GM12873 (cell line): ENCODE measurements at regions not wholly inside any gene's neighbourhood (a gene's known extent, or its start where the extent isn't known, plus 50 kb on each side); places are given as distances from the start of the nearest gene placed in this dataset.

ENCODE experiments used
- TF ChIP-seq, protein P1 (sequence below): IDR thresholded peaks from 2 replicates; pipeline ENCODE4 v1.5.1; 2012; ENCODE audit warnings: low read depth, mild to moderate bottlenecking, moderate library complexity, low read length, control low read depth; ENCODE audit not compliant: insufficient read depth; ENCODE audit errors: missing control alignments

DNA sequence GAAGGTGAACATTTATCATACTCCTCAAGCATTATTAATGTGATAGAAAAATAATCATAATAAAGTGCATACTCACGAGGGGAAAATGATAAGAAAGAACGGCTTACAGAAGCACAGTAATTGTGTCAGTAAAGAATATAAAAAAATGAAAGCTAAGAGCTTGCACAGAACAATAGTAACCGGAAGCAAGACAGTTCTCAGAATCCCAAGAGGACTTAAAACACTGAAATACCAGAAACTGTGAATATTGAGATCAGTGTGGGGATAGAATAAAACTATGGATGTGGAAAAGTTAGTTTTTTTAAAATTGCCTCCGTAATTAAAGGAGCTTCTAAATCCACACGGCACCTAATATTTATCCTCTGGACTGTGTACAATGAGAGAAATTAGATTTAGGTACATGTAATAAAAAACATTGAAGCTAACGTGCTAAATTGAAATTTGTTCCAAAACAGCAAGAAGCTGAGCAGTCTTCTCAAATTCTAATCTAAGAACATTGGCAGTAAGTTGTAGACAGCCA is 482.7 kb downstream of the SLITRK6 start:
- TF ChIP-seq, protein P1, sequence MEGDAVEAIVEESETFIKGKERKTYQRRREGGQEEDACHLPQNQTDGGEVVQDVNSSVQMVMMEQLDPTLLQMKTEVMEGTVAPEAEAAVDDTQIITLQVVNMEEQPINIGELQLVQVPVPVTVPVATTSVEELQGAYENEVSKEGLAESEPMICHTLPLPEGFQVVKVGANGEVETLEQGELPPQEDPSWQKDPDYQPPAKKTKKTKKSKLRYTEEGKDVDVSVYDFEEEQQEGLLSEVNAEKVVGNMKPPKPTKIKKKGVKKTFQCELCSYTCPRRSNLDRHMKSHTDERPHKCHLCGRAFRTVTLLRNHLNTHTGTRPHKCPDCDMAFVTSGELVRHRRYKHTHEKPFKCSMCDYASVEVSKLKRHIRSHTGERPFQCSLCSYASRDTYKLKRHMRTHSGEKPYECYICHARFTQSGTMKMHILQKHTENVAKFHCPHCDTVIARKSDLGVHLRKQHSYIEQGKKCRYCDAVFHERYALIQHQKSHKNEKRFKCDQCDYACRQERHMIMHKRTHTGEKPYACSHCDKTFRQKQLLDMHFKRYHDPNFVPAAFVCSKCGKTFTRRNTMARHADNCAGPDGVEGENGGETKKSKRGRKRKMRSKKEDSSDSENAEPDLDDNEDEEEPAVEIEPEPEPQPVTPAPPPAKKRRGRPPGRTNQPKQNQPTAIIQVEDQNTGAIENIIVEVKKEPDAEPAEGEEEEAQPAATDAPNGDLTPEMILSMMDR, result no peak

DNA sequence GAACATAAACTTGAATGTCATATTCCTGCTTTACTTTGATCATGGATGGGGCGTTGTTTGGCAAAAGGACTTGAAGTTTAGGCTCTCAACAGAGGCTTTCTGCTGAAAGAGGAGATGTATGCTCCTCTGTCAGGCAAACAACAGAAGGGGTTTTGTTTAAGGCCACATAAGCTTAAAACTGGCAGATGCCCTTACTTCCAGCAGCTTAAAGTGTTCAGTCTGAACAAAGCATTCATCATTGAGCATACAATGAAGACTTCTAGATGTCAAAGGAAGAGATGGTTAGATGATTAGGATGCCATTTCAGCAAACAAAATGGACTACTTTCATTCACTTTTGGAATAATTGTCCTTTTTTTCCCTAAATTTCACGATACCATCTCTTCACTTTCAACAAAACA is 484.5 kb downstream of the SLITRK6 start:
- TF ChIP-seq, protein P1, result no peak

DNA sequence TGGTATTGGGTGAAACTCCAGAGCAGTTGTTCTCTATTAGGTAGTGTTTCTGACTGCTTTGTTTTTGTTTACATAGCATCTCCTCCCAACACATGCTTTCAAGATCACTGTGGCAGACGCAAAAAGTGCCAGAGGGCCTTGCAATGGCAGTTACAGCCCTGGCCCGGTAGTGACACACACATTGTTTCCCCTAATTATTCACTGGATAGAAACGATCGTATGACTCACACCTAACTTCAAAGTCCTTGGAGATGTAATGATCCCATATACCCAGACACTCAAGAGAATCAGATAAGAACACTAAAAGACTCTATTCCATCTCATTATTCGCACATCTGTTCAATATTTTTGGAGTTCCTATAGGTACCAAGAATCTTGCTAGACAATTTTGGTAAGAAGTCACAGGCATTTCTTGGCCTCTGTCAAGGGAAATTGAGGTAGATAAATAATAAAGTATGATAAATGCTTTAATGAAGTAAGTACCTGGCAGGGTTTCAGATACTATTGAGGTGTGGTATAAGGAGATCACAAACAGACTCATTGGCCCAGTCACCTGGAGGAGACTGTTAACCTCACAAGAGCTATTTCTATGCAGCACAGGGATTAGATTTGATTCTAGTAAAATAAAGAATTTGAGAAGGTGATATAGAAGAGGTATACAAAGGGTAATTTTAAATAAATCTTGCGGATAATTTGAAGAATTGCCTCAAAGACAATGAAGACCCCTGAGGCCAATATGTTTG is 485.3 kb downstream of the SLITRK6 start:
- TF ChIP-seq, protein P1, result no peak

DNA sequence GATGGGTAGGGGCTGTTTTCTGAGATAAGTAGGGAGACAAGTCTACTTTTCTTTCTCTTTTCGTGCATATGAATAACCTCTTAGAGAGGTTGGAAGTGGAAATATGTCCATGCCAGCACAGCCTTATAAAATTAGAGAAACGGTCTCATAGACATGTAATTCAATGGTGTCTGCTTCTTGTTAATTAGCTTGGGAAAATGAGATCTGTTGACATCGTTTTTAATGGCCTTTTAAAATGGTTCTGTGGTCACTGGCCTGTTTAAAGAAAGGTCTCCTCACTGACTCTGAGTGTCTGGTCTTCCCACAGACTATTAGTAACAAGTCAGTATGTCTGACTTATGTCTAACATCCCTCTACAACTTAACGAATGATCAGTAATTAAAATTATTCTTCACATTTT is 487.1 kb downstream of the SLITRK6 start:
- TF ChIP-seq, protein P1, result no peak

DNA sequence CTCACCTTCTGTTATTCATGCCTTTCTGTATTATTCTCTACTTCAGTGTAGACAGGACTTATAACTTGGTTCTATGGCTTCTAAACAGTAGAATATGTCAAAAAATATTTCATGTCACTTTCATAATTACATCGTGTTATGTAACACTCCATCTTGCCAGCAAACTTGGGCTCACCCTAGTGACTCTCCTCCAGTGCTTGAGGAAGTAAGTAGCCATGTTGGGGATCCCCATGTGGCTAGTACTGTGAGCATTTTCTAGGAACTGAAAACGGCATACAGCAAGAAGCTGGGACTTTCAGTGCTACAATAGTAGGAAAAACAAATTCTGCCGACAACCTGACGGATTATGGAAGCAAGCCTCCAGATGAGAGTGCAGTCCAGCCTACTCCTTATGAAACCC is 495.6 kb downstream of the SLITRK6 start:
- TF ChIP-seq, protein P1, result no peak

DNA sequence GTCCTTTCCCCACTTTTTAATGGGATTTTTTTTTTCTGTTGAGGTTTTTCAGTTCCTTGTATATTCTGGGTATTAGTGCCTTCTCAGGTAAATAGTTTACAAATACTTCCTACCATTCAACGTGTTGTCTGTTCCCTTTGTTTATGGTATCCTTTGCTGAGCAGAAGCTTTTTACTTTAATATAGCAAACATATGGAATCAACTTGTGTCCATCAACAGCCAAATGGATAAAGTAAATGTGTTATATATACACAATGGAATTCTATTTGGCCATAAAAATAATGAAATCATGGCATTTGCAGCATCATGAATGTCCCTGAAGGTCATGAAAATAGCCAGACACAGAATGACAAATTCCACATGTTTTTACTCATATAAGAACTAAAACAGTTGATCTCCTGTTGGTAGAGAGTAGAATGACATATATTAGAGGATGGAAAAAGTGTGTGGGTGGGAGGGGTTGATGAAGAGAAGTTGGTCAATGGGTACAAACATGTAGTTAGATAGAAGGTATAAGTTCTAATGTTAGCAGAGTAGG is 500.8 kb downstream of the SLITRK6 start:
- TF ChIP-seq, protein P1, result no peak

DNA sequence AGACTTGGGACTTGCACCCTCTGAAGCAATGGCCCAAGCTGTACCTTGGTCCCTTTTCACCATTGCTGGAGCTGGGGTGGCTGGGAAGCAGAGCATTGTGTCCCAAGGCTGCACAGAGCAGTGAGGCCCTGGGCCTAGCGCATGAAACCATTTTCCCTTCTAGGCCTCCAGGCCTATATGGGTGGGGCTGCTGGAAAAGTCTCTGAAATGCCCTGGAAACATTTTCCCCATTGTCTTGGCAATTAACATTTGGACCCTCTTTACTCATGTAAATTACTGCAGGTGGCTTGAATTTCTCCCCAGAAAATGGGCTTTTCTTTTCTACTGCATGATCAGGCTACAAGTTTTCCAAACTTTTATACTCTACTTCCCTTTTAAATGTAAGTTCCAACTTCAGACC is 510.5 kb downstream of the SLITRK6 start:
- TF ChIP-seq, protein P1, result no peak
